HepG2 (cell line): ENCODE measurements at regions not wholly inside any gene's neighbourhood (a gene's known extent, or its start where the extent isn't known, plus 50 kb on each side); places are given as distances from the start of the nearest gene placed in this dataset.

Experiments used
- ESRRA ChIP-seq: sonication (generic); formaldehyde crosslinking; IDR thresholded peaks from 2 replicates; pipeline ENCODE4 v1.5.1; 2020; ENCODE audit warnings: mild to moderate bottlenecking, low read depth, missing genetic modification reagents
- NFIC ChIP-seq: IDR thresholded peaks from 2 replicates; pipeline ENCODE4 v1.6.1; 2012; ENCODE audit warnings: mild to moderate bottlenecking, low read length, inconsistent platforms
- TCF12 ChIP-seq, 2 experiments: fragments of 450-650 bp in 1 of 2; sonication (generic) in 1 of 2; formaldehyde crosslinking in 1 of 2; IDR thresholded peaks; 2 replicates each; pipeline versions ENCODE4 v1.6.1 to v1.8.0; 2017 to 2022; ENCODE audit warnings: antibody characterized with exemption in 1 of 2, mild to moderate bottlenecking in 1 of 2, missing genetic modification reagents in 1 of 2, moderate library complexity in 1 of 2
- ZBTB1 ChIP-seq: sonication (generic); formaldehyde crosslinking; IDR thresholded peaks from 2 replicates; pipeline ENCODE4 v1.4.0; 2020; ENCODE audit warnings: missing genetic modification reagents, borderline replicate concordance

DNA sequence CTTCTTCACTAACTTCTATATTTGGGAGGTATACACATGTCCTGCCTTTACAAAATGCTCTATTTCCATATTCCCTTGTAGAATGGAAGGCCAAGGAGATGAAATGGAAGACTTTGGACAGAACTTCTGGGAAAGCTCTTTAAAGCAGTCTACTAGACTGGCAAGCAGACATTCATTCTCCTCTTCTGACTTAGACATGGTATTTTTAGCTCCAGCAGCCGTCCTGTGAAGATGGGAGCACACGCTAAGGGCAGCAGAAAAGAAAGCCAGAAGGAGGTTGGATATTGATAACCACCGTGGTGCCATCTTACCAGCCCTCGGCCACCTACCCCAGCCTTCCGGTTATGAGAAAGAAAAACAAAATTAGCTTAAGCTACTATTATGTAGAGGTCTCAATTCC lies 70.1 kb upstream of the E2F3 start:
- no peak for TF ChIP-seq ZBTB1 (CRISPR knock-in tag)
- TF ChIP-seq ESRRA, result no peak
- no peak for TF ChIP-seq TCF12 (IDR thresholded peaks at IDR 0.05)
- no peak for TF ChIP-seq TCF12 (CRISPR knock-in tag; IDR thresholded peaks at IDR 0.05)
- TF ChIP-seq NFIC, result no peak
